DMS153 (cell line): ENCODE measurements at regions not wholly inside any gene's neighbourhood (a gene's known extent, or its start where the extent isn't known, plus 50 kb on each side); places are given as distances from the start of the nearest gene placed in this dataset.
"Not testable (repeated sequence)": the region's sequence is repeated elsewhere in the genome, so short reads cannot be mapped to it uniquely, and the experiment has no call there.

Experiments
- DNase-seq: peaks from one replicate; lab custom pipeline; 2025; lab: John Stamatoyannopoulos, UW

GRCh38 chr4:101670370-101670769 lies 120.2 kb upstream of the BANK1 start:
- DNase-seq = no peak

- no peak for DNase-seq
These were observed 120.7 kb upstream of the BANK1 start for GRCh38 chr4:101669832-101670188.

GRCh38 chr4:101669138-101669831 lies 121.2 kb upstream of the BANK1 start:
- DNase-seq = no peak

GRCh38 chr4:101667348-101667747 lies 123.2 kb upstream of the BANK1 start:
- no peak for DNase-seq

- no peak for DNase-seq
These were observed 129.9 kb upstream of the BANK1 start for GRCh38 chr4:101660607-101661006.

GRCh38 chr4:101655857-101656256 lies 134.7 kb upstream of the BANK1 start:
- no peak for DNase-seq

- DNase-seq = no peak
These were observed 135.5 kb upstream of the BANK1 start for GRCh38 chr4:101655005-101655404.

- no peak for DNase-seq
These were observed 138.8 kb upstream of the BANK1 start for GRCh38 chr4:101651778-101652177.

GRCh38 chr4:101649790-101650515 lies 140.6 kb upstream of the BANK1 start:
- peak; percentile 17 for DNase-seq

GRCh38 chr4:101647710-101648034 lies 142.9 kb upstream of the BANK1 start:
- no peak for DNase-seq

GRCh38 chr4:101644516-101644915 lies 146.0 kb upstream of the BANK1 start:
- DNase-seq = no peak

- no peak for DNase-seq
These were observed 147.2 kb upstream of the BANK1 start for GRCh38 chr4:101643186-101643837.

- not testable (repeated sequence) for DNase-seq
These were observed 157.8 kb upstream of the BANK1 start for GRCh38 chr4:101632766-101633165.

- no peak for DNase-seq
These were observed 160.1 kb upstream of the BANK1 start for GRCh38 chr4:101630319-101630986.

GRCh38 chr4:101621120-101621519 lies 169.4 kb upstream of the BANK1 start:
- no peak for DNase-seq

- DNase-seq = no peak
These were observed 174.9 kb upstream of the BANK1 start for GRCh38 chr4:101615652-101616051.

GRCh38 chr4:101606989-101607388 lies 183.5 kb upstream of the BANK1 start:
- DNase-seq = not testable (repeated sequence)

GRCh38 chr4:101604976-101605375 lies 185.6 kb upstream of the BANK1 start:
- no peak for DNase-seq

- no peak for DNase-seq
These were observed 190.2 kb upstream of the BANK1 start for GRCh38 chr4:101600287-101600686.

GRCh38 chr4:101599620-101600019 lies 190.9 kb upstream of the BANK1 start:
- DNase-seq = no peak

- no peak for DNase-seq
These were observed 193.6 kb upstream of the BANK1 start for GRCh38 chr4:101596781-101597552.

GRCh38 chr4:101594588-101594987 lies 195.9 kb upstream of the BANK1 start:
- DNase-seq = no peak
